ENCODE measurements at regions not wholly inside any gene's neighbourhood (a gene's known extent, or its start where the extent isn't known, plus 50 kb on each side); places are given as distances from the start of the nearest gene placed in this dataset.

GRCh38 chr7:12947465-12947864 is 260.0 kb downstream of the ARL4A start:
- no peak for DNase-seq
- H3K36me3 ChIP-seq (ENCODE audit: control insufficient read depth, insufficient read depth, low read length), result no peaks in the 10 kb centered on the region
- WGBS (ENCODE audit: insufficient coverage), result no CpG with 5 or more reads among the region's 5 CpGs
- no peak overlapping the region for H3K4me3 ChIP-seq (ENCODE audit: low read length)
- no peaks in the 10 kb centered on the region for H3K4me1 ChIP-seq (ENCODE audit: control insufficient read depth, insufficient read depth, low read length)
- H3K27ac ChIP-seq (ENCODE audit: low read length), result no peak overlapping the region
- no peaks in the 10 kb centered on the region for H3K9me3 ChIP-seq (replicated peaks; ENCODE audit: control insufficient read depth, low read depth, low read length)
- H3K27me3 ChIP-seq (ENCODE audit: control insufficient read depth, insufficient read depth, low read length), result no peaks in the 10 kb centered on the region

DNA sequence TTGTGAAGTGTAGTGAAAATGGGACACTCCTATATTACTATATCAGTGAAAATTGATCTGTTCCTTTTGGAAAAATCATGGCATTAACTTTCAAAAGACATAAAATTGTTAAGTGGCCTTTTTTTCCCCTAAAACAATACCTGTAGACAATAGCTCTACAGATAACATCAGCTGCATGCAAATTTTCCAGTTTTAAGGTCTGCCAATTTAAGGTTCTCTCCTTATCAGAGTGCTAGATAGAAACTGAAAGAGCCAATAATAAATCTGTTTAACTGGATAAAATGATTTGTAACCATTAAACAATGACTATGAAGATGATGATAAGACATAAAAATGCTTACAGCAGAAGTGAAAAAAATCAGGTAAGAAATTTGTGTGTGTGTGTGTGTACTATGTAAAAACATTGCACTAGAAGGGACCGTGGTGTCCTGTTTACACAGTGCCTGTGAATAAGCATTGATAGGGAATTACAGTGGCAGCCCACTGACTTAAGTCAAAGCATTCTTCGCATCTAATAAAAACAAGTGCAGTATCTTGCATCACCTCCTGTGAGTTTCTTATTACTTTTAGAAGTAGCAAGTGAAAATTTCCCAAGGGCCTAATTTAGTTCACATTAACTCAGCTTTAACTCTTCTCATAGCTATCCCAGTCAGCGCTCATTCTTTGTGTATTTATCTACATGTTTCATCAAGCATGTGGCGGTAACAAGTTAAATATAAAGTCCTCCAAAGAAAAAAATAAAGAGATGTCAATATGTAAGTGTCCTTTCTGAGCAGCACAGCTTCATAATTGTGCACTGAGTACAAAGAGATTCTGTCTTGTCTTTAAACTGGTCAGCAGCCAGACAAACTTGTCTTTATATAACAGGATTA is 261.9 kb downstream of the ARL4A start:
- DNase-seq, result no peak
- WGBS (ENCODE audit: insufficient coverage), result no CpG with 5 or more reads among the region's 4 CpGs
- Histone ChIP-seq H3K4me3 (ENCODE audit: low read length) (no peak overlapping the region), H3K9me3 (replicated peaks; ENCODE audit: control insufficient read depth, low read depth, low read length) (no peaks in the 10 kb centered on the region), H3K27me3 (ENCODE audit: control insufficient read depth, insufficient read depth, low read length) (no peaks in the 10 kb centered on the region), H3K27ac (ENCODE audit: low read length) (no peak overlapping the region), H3K4me1 (ENCODE audit: control insufficient read depth, insufficient read depth, low read length) (no peaks in the 10 kb centered on the region), H3K36me3 (ENCODE audit: control insufficient read depth, insufficient read depth, low read length) (no peaks in the 10 kb centered on the region)

- H3K27me3 ChIP-seq (ENCODE audit: control insufficient read depth, insufficient read depth, low read length), result no peaks in the 10 kb centered on the region
- no CpG with 5 or more reads among the region's 6 CpGs for WGBS (ENCODE audit: insufficient coverage)
- H3K4me3 ChIP-seq (ENCODE audit: low read length), result no peak overlapping the region
These were observed 264.0 kb downstream of the ARL4A start for GRCh38 chr7:12951397-12951801.

DNA sequence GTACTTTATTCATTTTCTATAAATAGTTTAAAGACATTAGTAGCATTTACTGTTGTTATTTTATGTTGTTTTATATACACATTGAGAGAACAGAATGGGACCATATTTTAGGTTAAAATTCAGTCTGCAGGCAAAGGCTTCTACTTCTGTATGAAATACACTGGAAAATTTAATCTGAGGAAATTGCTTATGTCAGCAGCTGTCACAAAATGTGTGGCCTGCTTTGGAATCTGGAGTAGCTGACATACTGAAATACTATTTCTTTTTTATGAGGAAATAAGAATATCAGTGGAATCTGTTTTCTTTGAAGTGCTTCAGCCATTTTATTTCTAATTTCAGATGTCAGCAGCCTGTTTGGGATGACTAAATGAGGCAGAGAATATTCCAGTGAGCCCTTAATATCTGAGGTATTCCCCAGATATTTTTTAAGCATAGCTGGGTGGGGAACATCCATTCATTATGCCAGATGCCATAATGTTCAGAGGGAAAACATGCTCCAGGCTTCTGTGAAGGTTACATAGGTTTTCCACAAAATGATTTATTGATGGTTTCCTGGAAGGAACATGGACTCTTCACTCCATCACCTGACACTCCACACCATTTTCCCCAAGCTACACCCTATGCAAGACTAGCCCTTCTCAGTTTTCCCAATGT is 267.1 kb downstream of the ARL4A start:
- no peaks in the 10 kb centered on the region for H3K9me3 ChIP-seq (replicated peaks; ENCODE audit: control insufficient read depth, low read depth, low read length)

More at GRCh38 chr7:12951397-12951801, 264.0 kb downstream of the ARL4A start:
- Histone ChIP-seq H3K27ac (ENCODE audit: low read length) (no peak overlapping the region), H3K36me3 (ENCODE audit: control insufficient read depth, insufficient read depth, low read length) (no peaks in the 10 kb centered on the region), H3K9me3 (replicated peaks; ENCODE audit: control insufficient read depth, low read depth, low read length) (no peaks in the 10 kb centered on the region), H3K4me1 (ENCODE audit: control insufficient read depth, insufficient read depth, low read length) (no peaks in the 10 kb centered on the region)
- DNase-seq, result no peak

GRCh38 chr7:12957487-12957886 is 270.1 kb downstream of the ARL4A start:
- DNase-seq, result no peak
- Histone ChIP-seq H3K27ac (ENCODE audit: low read length) (no peak overlapping the region), H3K9me3 (replicated peaks; ENCODE audit: control insufficient read depth, low read depth, low read length) (no peaks in the 10 kb centered on the region), H3K36me3 (ENCODE audit: control insufficient read depth, insufficient read depth, low read length) (no peaks in the 10 kb centered on the region), H3K27me3 (ENCODE audit: control insufficient read depth, insufficient read depth, low read length) (no peaks in the 10 kb centered on the region), H3K4me1 (ENCODE audit: control insufficient read depth, insufficient read depth, low read length) (no peaks in the 10 kb centered on the region), H3K4me3 (ENCODE audit: low read length) (no peak overlapping the region)
- no CpG with 5 or more reads among the region's 5 CpGs for WGBS (ENCODE audit: insufficient coverage)

More for the DNA sequence above, 267.1 kb downstream of the ARL4A start:
- Histone ChIP-seq H3K27ac (ENCODE audit: low read length) (no peak overlapping the region), H3K36me3 (ENCODE audit: control insufficient read depth, insufficient read depth, low read length) (no peaks in the 10 kb centered on the region), H3K4me1 (ENCODE audit: control insufficient read depth, insufficient read depth, low read length) (no peaks in the 10 kb centered on the region), H3K27me3 (ENCODE audit: control insufficient read depth, insufficient read depth, low read length) (no peaks in the 10 kb centered on the region), H3K4me3 (ENCODE audit: low read length) (no peak overlapping the region)
- peak; percentile 37 for DNase-seq

DNA sequence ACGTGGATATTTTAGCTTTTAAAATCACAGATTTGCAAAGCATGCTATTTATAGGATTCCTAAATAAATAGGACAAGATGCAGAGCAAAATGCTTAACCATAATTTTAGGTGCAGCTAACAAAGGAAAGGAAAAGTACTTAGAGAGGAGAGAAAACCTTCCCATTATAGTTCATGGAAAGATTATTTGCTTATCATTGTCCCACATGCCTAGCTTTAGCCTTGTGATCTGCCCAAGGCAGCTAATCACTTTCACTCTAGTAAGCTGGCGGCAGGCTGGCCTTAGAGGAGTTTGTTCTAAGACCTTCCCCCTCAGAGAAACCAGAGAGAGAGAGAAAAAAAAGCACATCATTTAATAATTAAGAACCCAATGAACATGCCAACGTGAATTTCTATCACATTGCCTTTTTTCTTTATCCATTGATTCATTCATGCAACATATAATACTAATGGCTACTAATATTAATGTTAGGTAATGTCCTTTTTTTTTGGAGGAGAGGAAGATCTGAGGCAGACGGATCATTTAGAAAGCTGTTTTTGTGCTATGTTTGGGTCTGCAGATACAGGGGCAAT is 274.6 kb downstream of the ARL4A start:
- WGBS (ENCODE audit: insufficient coverage), result no CpG with 5 or more reads among the region's 4 CpGs
- H3K27ac ChIP-seq (ENCODE audit: low read length), result no peak overlapping the region

GRCh38 chr7:12963435-12963834 is 276.0 kb downstream of the ARL4A start:
- no CpG with 5 or more reads among the region's 1 CpG for WGBS (ENCODE audit: insufficient coverage)
- no peaks in the 10 kb centered on the region for H3K36me3 ChIP-seq (ENCODE audit: control insufficient read depth, insufficient read depth, low read length)

More for the DNA sequence above, 274.6 kb downstream of the ARL4A start:
- no peak overlapping the region for H3K4me3 ChIP-seq (ENCODE audit: low read length)
- no peaks in the 10 kb centered on the region for H3K36me3 ChIP-seq (ENCODE audit: control insufficient read depth, insufficient read depth, low read length)
- no peaks in the 10 kb centered on the region for H3K4me1 ChIP-seq (ENCODE audit: control insufficient read depth, insufficient read depth, low read length)
- no peaks in the 10 kb centered on the region for H3K9me3 ChIP-seq (replicated peaks; ENCODE audit: control insufficient read depth, low read depth, low read length)
- DNase-seq, result no peak
- H3K27me3 ChIP-seq (ENCODE audit: control insufficient read depth, insufficient read depth, low read length), result no peaks in the 10 kb centered on the region

GRCh38 chr7:12964836-12965235 is 277.4 kb downstream of the ARL4A start:
- Histone ChIP-seq H3K27ac (ENCODE audit: low read length) (no peak overlapping the region), H3K9me3 (replicated peaks; ENCODE audit: control insufficient read depth, low read depth, low read length) (no peaks in the 10 kb centered on the region), H3K36me3 (ENCODE audit: control insufficient read depth, insufficient read depth, low read length) (no peaks in the 10 kb centered on the region), H3K4me1 (ENCODE audit: control insufficient read depth, insufficient read depth, low read length) (no peaks in the 10 kb centered on the region), H3K4me3 (ENCODE audit: low read length) (no peak overlapping the region), H3K27me3 (ENCODE audit: control insufficient read depth, insufficient read depth, low read length) (no peaks in the 10 kb centered on the region)
- WGBS (ENCODE audit: insufficient coverage), result 99% methylated on average over 4 of the region's 4 CpGs
- DNase-seq, result no peak

More at GRCh38 chr7:12963435-12963834, 276.0 kb downstream of the ARL4A start:
- no peak for DNase-seq
- no peaks in the 10 kb centered on the region for H3K27me3 ChIP-seq (ENCODE audit: control insufficient read depth, insufficient read depth, low read length)
- no peaks in the 10 kb centered on the region for H3K9me3 ChIP-seq (replicated peaks; ENCODE audit: control insufficient read depth, low read depth, low read length)
- H3K4me1 ChIP-seq (ENCODE audit: control insufficient read depth, insufficient read depth, low read length), result no peaks in the 10 kb centered on the region
- no peak overlapping the region for H3K4me3 ChIP-seq (ENCODE audit: low read length)
- H3K27ac ChIP-seq (ENCODE audit: low read length), result no peak overlapping the region

- no CpG with 5 or more reads among the region's 2 CpGs for WGBS (ENCODE audit: insufficient coverage)
- H3K27me3 ChIP-seq (ENCODE audit: control insufficient read depth, insufficient read depth, low read length), result no peaks in the 10 kb centered on the region
- H3K27ac ChIP-seq (ENCODE audit: low read length), result no peak overlapping the region
- H3K9me3 ChIP-seq (replicated peaks; ENCODE audit: control insufficient read depth, low read depth, low read length), result no peaks in the 10 kb centered on the region
- no peak overlapping the region for H3K4me3 ChIP-seq (ENCODE audit: low read length)
- no peaks in the 10 kb centered on the region for H3K4me1 ChIP-seq (ENCODE audit: control insufficient read depth, insufficient read depth, low read length)
- DNase-seq, result no peak
- H3K36me3 ChIP-seq (ENCODE audit: control insufficient read depth, insufficient read depth, low read length), result no peaks in the 10 kb centered on the region
These were observed 278.3 kb downstream of the ARL4A start for GRCh38 chr7:12965767-12966166.

DNA sequence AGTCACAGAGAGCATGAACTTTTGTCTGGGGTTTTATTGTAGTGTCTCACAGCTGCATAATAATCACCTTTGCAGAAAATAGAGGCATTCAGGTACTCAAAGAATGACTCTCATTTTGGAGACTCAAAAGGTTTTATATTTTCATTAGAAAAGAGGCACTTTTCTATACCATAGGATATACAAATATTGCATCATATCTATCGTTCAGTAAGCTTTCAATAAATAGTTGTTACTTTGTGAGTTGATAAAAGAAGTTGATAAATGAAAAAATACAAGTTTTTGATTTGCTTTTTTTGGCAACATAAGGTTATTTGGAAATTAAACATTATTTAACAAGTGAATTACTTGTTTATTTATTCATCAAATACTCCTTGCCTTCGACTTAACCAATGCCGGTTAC is 279.9 kb downstream of the ARL4A start:
- no peak overlapping the region for H3K4me3 ChIP-seq (ENCODE audit: low read length)
- H3K4me1 ChIP-seq (ENCODE audit: control insufficient read depth, insufficient read depth, low read length), result no peaks in the 10 kb centered on the region
- no peak for DNase-seq
- H3K27me3 ChIP-seq (ENCODE audit: control insufficient read depth, insufficient read depth, low read length), result no peaks in the 10 kb centered on the region
- no peaks in the 10 kb centered on the region for H3K36me3 ChIP-seq (ENCODE audit: control insufficient read depth, insufficient read depth, low read length)
- H3K9me3 ChIP-seq (replicated peaks; ENCODE audit: control insufficient read depth, low read depth, low read length), result no peaks in the 10 kb centered on the region
- WGBS (ENCODE audit: insufficient coverage), result no CpG with 5 or more reads among the region's 3 CpGs
- no peak overlapping the region for H3K27ac ChIP-seq (ENCODE audit: low read length)
